Progenitor cell of endocrine pancreas (in vitro differentiated cells): ENCODE measurements at regions not wholly inside any gene's neighbourhood (a gene's known extent, or its start where the extent isn't known, plus 50 kb on each side); places are given as distances from the start of the nearest gene placed in this dataset.

Source experiments
- DNase-seq: peaks from one replicate; pipeline ENCODE4 v3.0.0; 2021; ENCODE audit warnings: low spot score; ENCODE audit not compliant: unreplicated experiment
- H3K27ac Mint-ChIP-seq: 2 replicates; pipeline ENCODE4 v1.8.0; 2021; ENCODE audit warnings: mild to moderate bottlenecking, moderate library complexity, mixed read lengths
- H3K27me3 Mint-ChIP-seq: 2 replicates; pipeline ENCODE4 v1.8.0; 2021; ENCODE audit warnings: mixed read lengths
- H3K36me3 Mint-ChIP-seq: 2 replicates; pipeline ENCODE4 v1.8.0; 2022; ENCODE audit warnings: mixed read lengths; ENCODE audit not compliant: insufficient read depth
- H3K4me1 Mint-ChIP-seq: 2 replicates; pipeline ENCODE4 v1.8.0; 2021; ENCODE audit warnings: low read depth, mixed read lengths
- H3K4me3 Mint-ChIP-seq: 2 replicates; pipeline ENCODE4 v1.8.0; 2021; ENCODE audit warnings: low read depth, mild to moderate bottlenecking, moderate library complexity, mixed read lengths
- H3K9me3 Mint-ChIP-seq: 2 replicates; pipeline ENCODE4 v1.8.0; 2021; ENCODE audit warnings: low read depth, mixed read lengths
- CTCF ChIP-seq: fragments of 200-600 bp; sonication (generic); IDR thresholded peaks from one replicate; pipeline ENCODE4 v1.5.0; 2021; ENCODE audit warnings: antibody characterized with exemption, mild to moderate bottlenecking; ENCODE audit not compliant: unreplicated experiment

GRCh38 chr18:45295388-45295787 is 319.9 kb upstream of the SLC14A2 start:
- Mint-ChIP-seq H3K27ac (no peak overlapping the region), H3K36me3 (no peaks in the 10 kb centered on the region), H3K9me3 (no peaks in the 10 kb centered on the region), H3K4me3 (no peak overlapping the region), H3K4me1 (peaks cover 4% of the 10 kb centered on the region), H3K27me3 (peaks cover 26% of the 10 kb centered on the region)
- no peak for TF ChIP-seq CTCF
- no peak for DNase-seq

- H3K36me3 Mint-ChIP-seq: no peaks in the 10 kb centered on the region
- no peak for DNase-seq
- no peak for TF ChIP-seq CTCF
- H3K4me3 Mint-ChIP-seq: no peak overlapping the region
- H3K4me1 Mint-ChIP-seq: peaks cover 1% of the 10 kb centered on the region
- no peaks in the 10 kb centered on the region for H3K9me3 Mint-ChIP-seq
- peaks cover 22% of the 10 kb centered on the region for H3K27me3 Mint-ChIP-seq
- no peak overlapping the region for H3K27ac Mint-ChIP-seq
Observed at GRCh38 chr18:45298986-45299385, 316.3 kb upstream of the SLC14A2 start.

- Mint-ChIP-seq H3K36me3 (no peaks in the 10 kb centered on the region), H3K27me3 (peaks cover 28% of the 10 kb centered on the region), H3K9me3 (no peaks in the 10 kb centered on the region), H3K27ac (no peak overlapping the region), H3K4me3 (no peak overlapping the region), H3K4me1 (no peaks in the 10 kb centered on the region)
- no peak for DNase-seq
- TF ChIP-seq CTCF: no peak
Observed at GRCh38 chr18:45303026-45303425, 312.2 kb upstream of the SLC14A2 start.

- no peak for DNase-seq
- Mint-ChIP-seq H3K4me1 (no peaks in the 10 kb centered on the region), H3K36me3 (no peaks in the 10 kb centered on the region), H3K9me3 (no peaks in the 10 kb centered on the region), H3K27me3 (peaks cover 32% of the 10 kb centered on the region), H3K27ac (no peak overlapping the region), H3K4me3 (no peak overlapping the region)
- no peak for TF ChIP-seq CTCF
Observed at GRCh38 chr18:45304558-45304957, 310.7 kb upstream of the SLC14A2 start.

GRCh38 chr18:45312555-45313126 is 302.6 kb upstream of the SLC14A2 start:
- H3K9me3 Mint-ChIP-seq: no peaks in the 10 kb centered on the region
- DNase-seq: no peak

More at GRCh38 chr18:45312555-45313126, 302.6 kb upstream of the SLC14A2 start:
- H3K27ac Mint-ChIP-seq: no peak overlapping the region
- peaks cover 3% of the 10 kb centered on the region for H3K4me1 Mint-ChIP-seq
- H3K4me3 Mint-ChIP-seq: no peak overlapping the region
- TF ChIP-seq CTCF: no peak
- H3K27me3 Mint-ChIP-seq: peaks cover 41% of the 10 kb centered on the region
- no peaks in the 10 kb centered on the region for H3K36me3 Mint-ChIP-seq
